ENCODE measurements at regions not wholly inside any gene's neighbourhood (a gene's known extent, or its start where the extent isn't known, plus 50 kb on each side); places are given as distances from the start of the nearest gene placed in this dataset.

DNA sequence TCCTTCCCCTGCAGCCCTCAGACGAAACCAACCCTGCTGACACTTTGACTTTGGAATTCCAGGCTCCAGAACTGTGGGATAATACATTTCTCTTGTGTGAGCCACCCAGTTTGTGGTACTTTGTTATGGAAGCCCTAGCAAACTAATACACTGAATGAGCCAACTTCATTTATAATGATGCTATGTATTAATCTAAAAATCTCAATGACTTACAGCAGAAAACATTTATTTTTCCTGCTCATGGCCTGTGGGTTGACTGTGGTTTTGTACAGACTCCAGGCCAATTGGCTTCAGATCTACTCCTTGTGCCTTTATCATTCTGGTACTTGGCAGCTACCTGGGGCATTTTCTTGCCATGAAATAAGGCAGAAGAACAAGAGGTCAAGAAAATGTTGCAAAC, 152.4 kb downstream of the EBLN2 start:
- Histone ChIP-seq H3K4me1 (replicated peaks in 1 of 2; ENCODE audit: control insufficient read depth in 2 of 2, insufficient read depth in 2 of 2, low read length in 2 of 2) (no peaks in the 10 kb centered on the region), H3K9me3 (replicated peaks; ENCODE audit: control insufficient read depth, insufficient read depth, low read depth, low read length) (no peaks in the 10 kb centered on the region), H3K27me3 (ENCODE audit: control insufficient read depth in 2 of 2, insufficient read depth in 2 of 2, low read length in 2 of 2) (peaks cover 0 to 5% of the 10 kb centered on the region in 2 experiments; a peak in 1 of 5 replicates), H3K27ac (ENCODE audit: extremely low read depth, low read depth, low read length) (no peak overlapping the region), H3K9me1 (ENCODE audit: control insufficient read depth, insufficient read depth, low read length) (no peaks in the 10 kb centered on the region), H3K4me2 (ENCODE audit: insufficient read depth, low read length) (no peak overlapping the region), H4K20me1 (replicated peaks; ENCODE audit: control insufficient read depth, insufficient read depth, low read length) (no peaks in the 10 kb centered on the region), H3K79me2 (ENCODE audit: control insufficient read depth, insufficient read depth, low read length) (no peaks in the 10 kb centered on the region), H2AFZ (ENCODE audit: low read depth, low read length) (no peak overlapping the region), H3K4me3 (no peak overlapping the region), H3K9ac (ENCODE audit: insufficient read depth in 1 of 2, low read depth in 2 of 2, low read length in 2 of 2) (no peak overlapping the region), H3K36me3 (ENCODE audit: control insufficient read depth, insufficient read depth, low read length) (no peaks in the 10 kb centered on the region)
- WGBS (ENCODE audit: insufficient coverage, low coverage, missing lambda C conversion rate) = no CpG with 5 or more reads among the region's 1 CpG
- in situ Hi-C loops (cut with MboI) (no loop called here), intact Hi-C loops (cut with micrococcal nuclease) (loop anchor here (10.0 kb wide), 1 partner anchor 109 kb away; no protein-coding TSS in a partner anchor)
- no TSS peak for BruUV-seq (replicated peaks)
- ChIA-PET CTCF (ENCODE audit: low intra/inter-chr PET ratio) (no interaction called here), POLR2A (no interaction called here)
- ATAC-seq (no peak), FAIRE-seq (no peak), DNase-seq (ENCODE audit: extremely low read depth in 1 of 4, low spot score in 3 of 4) (no peak)
- no peak for TF ChIP-seq ZNF12 (CRISPR knock-in tag; IDR thresholded peaks at IDR 0.05)
- no peak for TF ChIP-seq FOSL1 (tag; conservative IDR thresholded peaks at IDR 0.05)
- no peak for TF ChIP-seq KAT8 (IDR thresholded peaks at IDR 0.05; ENCODE audit: low read depth)
- no peak for TF ChIP-seq MIER1 (IDR thresholded peaks at IDR 0.05; ENCODE audit: low read depth)
- TF ChIP-seq MTA1 (IDR thresholded peaks at IDR 0.05; ENCODE audit: borderline replicate concordance) = no peak
- TF ChIP-seq, protein P1, sequence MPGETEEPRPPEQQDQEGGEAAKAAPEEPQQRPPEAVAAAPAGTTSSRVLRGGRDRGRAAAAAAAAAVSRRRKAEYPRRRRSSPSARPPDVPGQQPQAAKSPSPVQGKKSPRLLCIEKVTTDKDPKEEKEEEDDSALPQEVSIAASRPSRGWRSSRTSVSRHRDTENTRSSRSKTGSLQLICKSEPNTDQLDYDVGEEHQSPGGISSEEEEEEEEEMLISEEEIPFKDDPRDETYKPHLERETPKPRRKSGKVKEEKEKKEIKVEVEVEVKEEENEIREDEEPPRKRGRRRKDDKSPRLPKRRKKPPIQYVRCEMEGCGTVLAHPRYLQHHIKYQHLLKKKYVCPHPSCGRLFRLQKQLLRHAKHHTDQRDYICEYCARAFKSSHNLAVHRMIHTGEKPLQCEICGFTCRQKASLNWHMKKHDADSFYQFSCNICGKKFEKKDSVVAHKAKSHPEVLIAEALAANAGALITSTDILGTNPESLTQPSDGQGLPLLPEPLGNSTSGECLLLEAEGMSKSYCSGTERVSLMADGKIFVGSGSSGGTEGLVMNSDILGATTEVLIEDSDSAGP (CRISPR knock-in tag; IDR thresholded peaks at IDR 0.05) = no peak
- TF ChIP-seq, protein P2, sequence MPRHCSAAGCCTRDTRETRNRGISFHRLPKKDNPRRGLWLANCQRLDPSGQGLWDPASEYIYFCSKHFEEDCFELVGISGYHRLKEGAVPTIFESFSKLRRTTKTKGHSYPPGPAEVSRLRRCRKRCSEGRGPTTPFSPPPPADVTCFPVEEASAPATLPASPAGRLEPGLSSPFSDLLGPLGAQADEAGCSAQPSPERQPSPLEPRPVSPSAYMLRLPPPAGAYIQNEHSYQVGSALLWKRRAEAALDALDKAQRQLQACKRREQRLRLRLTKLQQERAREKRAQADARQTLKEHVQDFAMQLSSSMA (CRISPR knock-in tag; IDR thresholded peaks at IDR 0.05) = no peak
- TF ChIP-seq NELFE (IDR thresholded peaks at IDR 0.05; ENCODE audit: insufficient read depth, insufficient read length) = no peak
- TF ChIP-seq ZNF165 (CRISPR knock-in tag; IDR thresholded peaks at IDR 0.05; ENCODE audit: borderline replicate concordance) = no peak
- no peak for TF ChIP-seq POLR2G (IDR thresholded peaks at IDR 0.05; ENCODE audit: low read depth, low read length)
- no peak for TF ChIP-seq ZNF444 (CRISPR knock-in tag; IDR thresholded peaks at IDR 0.05)
- TF ChIP-seq, protein P3, sequence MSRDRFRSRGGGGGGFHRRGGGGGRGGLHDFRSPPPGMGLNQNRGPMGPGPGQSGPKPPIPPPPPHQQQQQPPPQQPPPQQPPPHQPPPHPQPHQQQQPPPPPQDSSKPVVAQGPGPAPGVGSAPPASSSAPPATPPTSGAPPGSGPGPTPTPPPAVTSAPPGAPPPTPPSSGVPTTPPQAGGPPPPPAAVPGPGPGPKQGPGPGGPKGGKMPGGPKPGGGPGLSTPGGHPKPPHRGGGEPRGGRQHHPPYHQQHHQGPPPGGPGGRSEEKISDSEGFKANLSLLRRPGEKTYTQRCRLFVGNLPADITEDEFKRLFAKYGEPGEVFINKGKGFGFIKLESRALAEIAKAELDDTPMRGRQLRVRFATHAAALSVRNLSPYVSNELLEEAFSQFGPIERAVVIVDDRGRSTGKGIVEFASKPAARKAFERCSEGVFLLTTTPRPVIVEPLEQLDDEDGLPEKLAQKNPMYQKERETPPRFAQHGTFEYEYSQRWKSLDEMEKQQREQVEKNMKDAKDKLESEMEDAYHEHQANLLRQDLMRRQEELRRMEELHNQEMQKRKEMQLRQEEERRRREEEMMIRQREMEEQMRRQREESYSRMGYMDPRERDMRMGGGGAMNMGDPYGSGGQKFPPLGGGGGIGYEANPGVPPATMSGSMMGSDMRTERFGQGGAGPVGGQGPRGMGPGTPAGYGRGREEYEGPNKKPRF (IDR thresholded peaks at IDR 0.05; ENCODE audit: low read depth, low read length) = no peak
- no peak for TF ChIP-seq ELF1 (tag; IDR thresholded peaks at IDR 0.05)
- TF ChIP-seq TFAM (CRISPR knock-in tag; conservative IDR thresholded peaks at IDR 0.05) = no peak
- TF ChIP-seq, protein P4, sequence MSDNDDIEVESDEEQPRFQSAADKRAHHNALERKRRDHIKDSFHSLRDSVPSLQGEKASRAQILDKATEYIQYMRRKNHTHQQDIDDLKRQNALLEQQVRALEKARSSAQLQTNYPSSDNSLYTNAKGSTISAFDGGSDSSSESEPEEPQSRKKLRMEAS (CRISPR knock-in tag; IDR thresholded peaks at IDR 0.05) = no peak
- TF ChIP-seq RB1 (IDR thresholded peaks at IDR 0.05; ENCODE audit: low read depth) = no peak
- TF ChIP-seq XRCC5 (IDR thresholded peaks at IDR 0.05; ENCODE audit: low read depth, low read length) = no peak
- TF ChIP-seq SLC30A9 (CRISPR knock-in tag; IDR thresholded peaks at IDR 0.05) = no peak

Data from K562 (cell line).